ENCODE measurements at regions not wholly inside any gene's neighbourhood (a gene's known extent, or its start where the extent isn't known, plus 50 kb on each side); places are given as distances from the start of the nearest gene placed in this dataset.

DNA sequence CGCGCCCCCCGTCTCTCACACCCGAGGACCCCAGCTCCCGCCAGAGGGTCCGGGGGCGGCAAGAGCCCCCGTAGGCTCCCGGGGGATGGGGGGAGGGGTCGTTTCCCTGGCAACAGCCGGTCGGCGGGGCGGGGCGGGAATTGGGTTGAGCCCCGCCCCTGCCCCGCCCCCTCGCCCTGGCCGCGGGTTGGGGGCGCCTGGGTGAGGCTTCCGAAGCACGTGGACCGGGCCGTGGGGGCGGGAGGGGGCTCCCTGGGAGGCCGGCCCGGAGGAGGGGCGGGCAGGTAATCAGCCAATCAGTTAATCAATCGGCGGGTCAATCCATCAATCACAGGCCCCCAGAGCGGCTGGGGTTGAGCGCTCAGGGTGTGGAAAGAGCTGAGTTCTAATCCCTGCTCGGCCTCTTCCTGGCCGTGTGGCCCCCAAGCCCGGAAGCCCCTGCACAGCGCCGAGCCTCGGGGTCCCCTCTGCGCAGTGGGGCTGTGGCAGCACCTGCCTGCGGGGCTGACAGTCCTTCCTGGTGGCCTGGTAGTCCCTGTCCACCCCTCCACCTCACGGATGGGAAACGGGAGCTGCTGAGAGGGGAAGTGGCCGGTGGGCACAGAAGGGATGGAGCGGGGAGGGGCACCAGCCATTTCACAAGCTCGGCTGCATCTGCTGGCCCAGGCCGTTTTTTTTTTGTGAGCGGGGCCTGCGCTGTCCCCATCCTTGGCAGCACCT lies 174.2 kb upstream of the IER5L start:
- TF ChIP-seq, protein P1, sequence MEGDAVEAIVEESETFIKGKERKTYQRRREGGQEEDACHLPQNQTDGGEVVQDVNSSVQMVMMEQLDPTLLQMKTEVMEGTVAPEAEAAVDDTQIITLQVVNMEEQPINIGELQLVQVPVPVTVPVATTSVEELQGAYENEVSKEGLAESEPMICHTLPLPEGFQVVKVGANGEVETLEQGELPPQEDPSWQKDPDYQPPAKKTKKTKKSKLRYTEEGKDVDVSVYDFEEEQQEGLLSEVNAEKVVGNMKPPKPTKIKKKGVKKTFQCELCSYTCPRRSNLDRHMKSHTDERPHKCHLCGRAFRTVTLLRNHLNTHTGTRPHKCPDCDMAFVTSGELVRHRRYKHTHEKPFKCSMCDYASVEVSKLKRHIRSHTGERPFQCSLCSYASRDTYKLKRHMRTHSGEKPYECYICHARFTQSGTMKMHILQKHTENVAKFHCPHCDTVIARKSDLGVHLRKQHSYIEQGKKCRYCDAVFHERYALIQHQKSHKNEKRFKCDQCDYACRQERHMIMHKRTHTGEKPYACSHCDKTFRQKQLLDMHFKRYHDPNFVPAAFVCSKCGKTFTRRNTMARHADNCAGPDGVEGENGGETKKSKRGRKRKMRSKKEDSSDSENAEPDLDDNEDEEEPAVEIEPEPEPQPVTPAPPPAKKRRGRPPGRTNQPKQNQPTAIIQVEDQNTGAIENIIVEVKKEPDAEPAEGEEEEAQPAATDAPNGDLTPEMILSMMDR (IDR thresholded peaks at IDR 0.05): no peak
- TF ChIP-seq POLR2A (IDR thresholded peaks at IDR 0.05): no peak

Measured in heart left ventricle (tissue), 13 donors.